GM12873 (cell line): ENCODE measurements at regions not wholly inside any gene's neighbourhood (a gene's known extent, or its start where the extent isn't known, plus 50 kb on each side); places are given as distances from the start of the nearest gene placed in this dataset.

Experiments used
- CTCF ChIP-seq: IDR thresholded peaks from 2 replicates; pipeline ENCODE4 v1.5.1; 2012; ENCODE audit warnings: low read depth, mild to moderate bottlenecking, moderate library complexity, low read length, control low read depth; ENCODE audit not compliant: insufficient read depth; ENCODE audit errors: missing control alignments

GRCh38 chr6:43923376-43924221 lies 153.6 kb downstream of the VEGFA start:
- TF ChIP-seq CTCF, result no peak

GRCh38 chr6:43922426-43923375 lies 152.7 kb downstream of the VEGFA start:
- no peak for TF ChIP-seq CTCF

- no peak for TF ChIP-seq CTCF
These were observed 151.8 kb downstream of the VEGFA start for GRCh38 chr6:43921548-43922425.

- TF ChIP-seq CTCF, result no peak
These were observed 151.0 kb downstream of the VEGFA start for GRCh38 chr6:43921039-43921438.

GRCh38 chr6:43919774-43920173 lies 149.8 kb downstream of the VEGFA start:
- TF ChIP-seq CTCF, result no peak

- no peak for TF ChIP-seq CTCF
These were observed 147.9 kb downstream of the VEGFA start for GRCh38 chr6:43917878-43918382.
